Coronary artery (tissue), 2 donors: ENCODE measurements at regions not wholly inside any gene's neighbourhood (a gene's known extent, or its start where the extent isn't known, plus 50 kb on each side); places are given as distances from the start of the nearest gene placed in this dataset.

ENCODE experiments used
- DNase-seq: peaks from one replicate; pipeline ENCODE4 v3.0.0-alpha.2; 2017; ENCODE audit warnings: low spot score
- H3K27ac ChIP-seq, 2 donors: fragments of 200-600 bp; sonication (generic); one replicate each; pipeline ENCODE4 v1.5.1; 2016 to 2019
- H3K4me3 ChIP-seq: fragments of 200-600 bp; sonication (generic); 2 replicates; pipeline ENCODE4 v1.5.1; 2016; ENCODE audit warnings: mild to moderate bottlenecking, moderate library complexity
- TF ChIP-seq, protein P1 (sequence below): fragments of 200-600 bp; sonication (generic); IDR thresholded peaks from one replicate; pipeline ENCODE4 v1.5.1; 2019; ENCODE audit warnings: antibody characterized with exemption

GRCh38 chr5:1699394-1699793, 100.2 kb downstream of the MRPL36 start:
- DNase-seq: no peak
- TF ChIP-seq, protein P1, sequence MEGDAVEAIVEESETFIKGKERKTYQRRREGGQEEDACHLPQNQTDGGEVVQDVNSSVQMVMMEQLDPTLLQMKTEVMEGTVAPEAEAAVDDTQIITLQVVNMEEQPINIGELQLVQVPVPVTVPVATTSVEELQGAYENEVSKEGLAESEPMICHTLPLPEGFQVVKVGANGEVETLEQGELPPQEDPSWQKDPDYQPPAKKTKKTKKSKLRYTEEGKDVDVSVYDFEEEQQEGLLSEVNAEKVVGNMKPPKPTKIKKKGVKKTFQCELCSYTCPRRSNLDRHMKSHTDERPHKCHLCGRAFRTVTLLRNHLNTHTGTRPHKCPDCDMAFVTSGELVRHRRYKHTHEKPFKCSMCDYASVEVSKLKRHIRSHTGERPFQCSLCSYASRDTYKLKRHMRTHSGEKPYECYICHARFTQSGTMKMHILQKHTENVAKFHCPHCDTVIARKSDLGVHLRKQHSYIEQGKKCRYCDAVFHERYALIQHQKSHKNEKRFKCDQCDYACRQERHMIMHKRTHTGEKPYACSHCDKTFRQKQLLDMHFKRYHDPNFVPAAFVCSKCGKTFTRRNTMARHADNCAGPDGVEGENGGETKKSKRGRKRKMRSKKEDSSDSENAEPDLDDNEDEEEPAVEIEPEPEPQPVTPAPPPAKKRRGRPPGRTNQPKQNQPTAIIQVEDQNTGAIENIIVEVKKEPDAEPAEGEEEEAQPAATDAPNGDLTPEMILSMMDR: no peak
- Histone ChIP-seq H3K4me3 (no peak overlapping the region), H3K27ac (no peak overlapping the region)

DNA sequence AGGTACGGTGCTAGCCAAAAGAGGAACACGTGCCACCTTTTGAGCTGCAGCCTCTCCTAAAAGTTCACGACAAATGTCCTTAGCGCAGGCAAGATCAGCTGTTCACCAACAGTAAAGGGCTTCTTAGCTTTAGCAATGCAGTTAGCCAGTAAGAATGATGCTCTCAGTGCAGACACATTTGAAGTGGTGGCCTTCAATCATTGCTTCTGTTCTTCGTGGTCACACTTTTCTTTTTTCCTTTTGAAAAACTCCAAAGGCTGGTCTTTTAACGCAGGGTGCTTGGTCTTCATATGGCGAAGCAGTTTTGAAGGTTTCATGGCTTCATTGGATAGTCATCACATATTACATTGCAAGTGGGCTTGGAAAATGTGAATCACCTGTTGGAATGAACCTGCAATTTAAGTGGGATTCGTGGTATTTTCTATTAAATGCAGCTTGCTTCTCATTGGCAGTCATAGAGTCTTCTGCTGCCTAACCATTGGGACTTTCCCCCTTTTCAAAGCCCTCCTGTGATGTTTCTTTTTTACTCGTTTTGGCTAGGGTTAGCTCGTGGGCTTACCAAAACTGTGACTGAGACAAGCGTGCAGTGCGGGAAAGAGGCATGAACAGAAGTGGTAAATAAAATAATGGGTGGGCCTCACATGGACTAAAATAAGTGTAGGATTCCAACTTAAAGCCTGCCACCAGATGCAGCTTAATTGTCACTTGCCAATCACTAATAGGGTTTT, 100.9 kb downstream of the MRPL36 start:
- TF ChIP-seq, protein P1: no peak
- DNase-seq: no peak
- Histone ChIP-seq H3K27ac (no peak overlapping the region), H3K4me3 (no peak overlapping the region)

GRCh38 chr5:1692381-1692780, 107.3 kb downstream of the MRPL36 start:
- H3K4me3 ChIP-seq: no peak overlapping the region
- H3K27ac ChIP-seq: no peak overlapping the region
- DNase-seq: no peak
- TF ChIP-seq, protein P1: no peak

DNA sequence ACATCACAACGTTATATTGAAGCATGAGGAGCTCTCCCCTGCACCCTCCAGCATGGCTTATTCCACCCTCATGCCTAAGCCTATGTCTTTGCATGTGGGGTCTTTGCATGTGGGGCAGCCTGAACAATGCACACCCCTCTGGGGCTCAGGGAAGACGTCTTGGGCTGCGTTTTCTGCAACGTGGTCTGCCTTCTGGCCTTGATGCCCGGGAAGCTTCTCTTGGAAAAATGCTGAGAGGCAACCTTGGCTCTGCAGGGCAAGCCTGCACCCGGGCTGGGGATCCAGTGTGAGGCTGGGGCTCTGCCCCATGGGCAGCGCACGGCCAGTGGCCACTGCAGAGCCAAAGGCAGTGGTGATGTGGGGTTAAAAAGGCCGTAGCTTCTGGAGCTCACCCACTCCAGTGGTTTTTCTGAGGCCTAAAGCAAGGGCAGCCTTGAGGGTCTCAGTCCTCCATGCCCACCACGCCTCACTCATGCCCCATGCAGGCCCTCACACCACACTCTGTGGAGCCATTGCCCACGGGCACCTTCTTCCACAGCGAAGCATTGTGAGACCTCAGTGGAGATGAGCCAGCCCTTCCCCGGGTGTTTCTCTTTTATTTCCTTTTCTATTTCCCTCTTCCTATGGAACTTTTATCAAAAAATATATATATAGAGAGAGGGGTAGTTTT, 112.2 kb downstream of the MRPL36 start:
- TF ChIP-seq, protein P1: no peak

GRCh38 chr5:1686016-1686802, 113.4 kb downstream of the MRPL36 start:
- TF ChIP-seq, protein P1: no peak
- no peak overlapping the region for H3K4me3 ChIP-seq
- no peak for DNase-seq
- H3K27ac ChIP-seq: no peak overlapping the region

More for the DNA sequence above, 112.2 kb downstream of the MRPL36 start:
- DNase-seq: no peak
- Histone ChIP-seq H3K4me3 (no peak overlapping the region), H3K27ac (no peak overlapping the region)

GRCh38 chr5:1685066-1685465, 114.6 kb downstream of the MRPL36 start:
- no peak for DNase-seq
- TF ChIP-seq, protein P1: no peak
- H3K4me3 ChIP-seq: no peak overlapping the region

More at GRCh38 chr5:1685066-1685465, 114.6 kb downstream of the MRPL36 start:
- H3K27ac ChIP-seq: no peak overlapping the region
